Middle frontal gyrus (tissue), 1 donor: ENCODE measurements at regions not wholly inside any gene's neighbourhood (a gene's known extent, or its start where the extent isn't known, plus 50 kb on each side); places are given as distances from the start of the nearest gene placed in this dataset.
A peak's percentile ranks its signal among the peaks of the same experiment; 100 is the strongest.

Source experiments
- DNase-seq: peaks from one replicate; pipeline ENCODE4 v3.0.0-alpha.2; 2015; ENCODE audit warnings: low spot score; ENCODE audit errors: extremely low spot score

GRCh38 chr12:59839514-59839913 is 243.7 kb downstream of the SLC16A7 start:
- no peak for DNase-seq

- DNase-seq = no peak
Observed at GRCh38 chr12:59843260-59843843, 247.5 kb downstream of the SLC16A7 start.

- DNase-seq = no peak
Observed at GRCh38 chr12:59844750-59845149, 248.9 kb downstream of the SLC16A7 start.

- DNase-seq = no peak
Observed at GRCh38 chr12:59845293-59845692, 249.5 kb downstream of the SLC16A7 start.

- no peak for DNase-seq
Observed at GRCh38 chr12:59847127-59847526, 251.3 kb downstream of the SLC16A7 start.

- DNase-seq = no peak
Observed at GRCh38 chr12:59850268-59850667, 254.4 kb downstream of the SLC16A7 start.

GRCh38 chr12:59858508-59859170 is 262.8 kb downstream of the SLC16A7 start:
- DNase-seq = no peak

GRCh38 chr12:59859171-59859510 is 263.3 kb downstream of the SLC16A7 start:
- DNase-seq = no peak

GRCh38 chr12:59861635-59862034 is 265.8 kb downstream of the SLC16A7 start:
- DNase-seq = no peak

GRCh38 chr12:59867055-59867454 is 271.2 kb downstream of the SLC16A7 start:
- DNase-seq = no peak

GRCh38 chr12:59867689-59868088 is 271.9 kb downstream of the SLC16A7 start:
- DNase-seq = no peak

GRCh38 chr12:59871779-59872178 is 275.9 kb downstream of the SLC16A7 start:
- no peak for DNase-seq

- DNase-seq = no peak
Observed at GRCh38 chr12:59873136-59873535, 277.3 kb downstream of the SLC16A7 start.

GRCh38 chr12:59874781-59875180 is 279.0 kb downstream of the SLC16A7 start:
- no peak for DNase-seq

GRCh38 chr12:59886131-59886733 is 290.4 kb downstream of the SLC16A7 start:
- peak; percentile 17 for DNase-seq

GRCh38 chr12:59887178-59887577 is 291.3 kb downstream of the SLC16A7 start:
- no peak for DNase-seq

- no peak for DNase-seq
Observed at GRCh38 chr12:59890896-59891579, 295.2 kb downstream of the SLC16A7 start.

- DNase-seq = peak; percentile 61
Observed at GRCh38 chr12:59895166-59895775, 299.4 kb downstream of the SLC16A7 start.

GRCh38 chr12:59904874-59905521 is 309.2 kb downstream of the SLC16A7 start:
- DNase-seq = no peak

- no peak for DNase-seq
Observed at GRCh38 chr12:59911516-59911915, 315.7 kb downstream of the SLC16A7 start.

GRCh38 chr12:59916988-59917387 is 321.2 kb downstream of the SLC16A7 start:
- no peak for DNase-seq
